GM19035 (cell line): ENCODE measurements at regions not wholly inside any gene's neighbourhood (a gene's known extent, or its start where the extent isn't known, plus 50 kb on each side); places are given as distances from the start of the nearest gene placed in this dataset.

Source experiments
- ATAC-seq: cut with Tn5 transposase; IDR thresholded peaks from one replicate; pipeline ENCODE4 v1.9.1; 2021; ENCODE audit not compliant: unreplicated experiment

GRCh38 chr2:173760553-173760952 lies 204.6 kb downstream of the SP3 start:
- ATAC-seq = no peak

GRCh38 chr2:173761603-173762119 lies 203.5 kb downstream of the SP3 start:
- ATAC-seq = no peak

GRCh38 chr2:173762221-173762620 lies 203.0 kb downstream of the SP3 start:
- ATAC-seq = no peak

- ATAC-seq = no peak
Observed at GRCh38 chr2:173762864-173763263, 202.3 kb downstream of the SP3 start.

GRCh38 chr2:173763641-173764040 lies 201.5 kb downstream of the SP3 start:
- no peak for ATAC-seq

- ATAC-seq = no peak
Observed at GRCh38 chr2:173764094-173764493, 201.1 kb downstream of the SP3 start.

- no peak for ATAC-seq
Observed at GRCh38 chr2:173766537-173767289, 198.5 kb downstream of the SP3 start.

- ATAC-seq = no peak
Observed at GRCh38 chr2:173770947-173771678, 194.1 kb downstream of the SP3 start.

- no peak for ATAC-seq
Observed at GRCh38 chr2:173772205-173772604, 193.0 kb downstream of the SP3 start.

GRCh38 chr2:173773076-173773475 lies 192.1 kb downstream of the SP3 start:
- ATAC-seq = no peak

- no peak for ATAC-seq
Observed at GRCh38 chr2:173775440-173775839, 189.7 kb downstream of the SP3 start.

- ATAC-seq = no peak
Observed at GRCh38 chr2:173782681-173783080, 182.5 kb downstream of the SP3 start.

GRCh38 chr2:173783382-173783781 lies 181.8 kb downstream of the SP3 start:
- ATAC-seq = no peak

- ATAC-seq = no peak
Observed at GRCh38 chr2:173785813-173786212, 179.4 kb downstream of the SP3 start.

GRCh38 chr2:173791502-173791901 lies 173.7 kb downstream of the SP3 start:
- ATAC-seq = no peak

- no peak for ATAC-seq
Observed at GRCh38 chr2:173792166-173792565, 173.0 kb downstream of the SP3 start.

- ATAC-seq = no peak
Observed at GRCh38 chr2:173792741-173793140, 172.4 kb downstream of the SP3 start.

GRCh38 chr2:173793709-173794565 lies 171.2 kb downstream of the SP3 start:
- no peak for ATAC-seq

- no peak for ATAC-seq
Observed at GRCh38 chr2:173797586-173798263, 167.4 kb downstream of the SP3 start.

- ATAC-seq = no peak
Observed at GRCh38 chr2:173802518-173802917, 162.7 kb downstream of the SP3 start.

GRCh38 chr2:173803449-173803848 lies 161.7 kb downstream of the SP3 start:
- ATAC-seq = no peak
